ENCODE measurements at regions not wholly inside any gene's neighbourhood (a gene's known extent, or its start where the extent isn't known, plus 50 kb on each side); places are given as distances from the start of the nearest gene placed in this dataset.

- TF ChIP-seq POLR2A (IDR thresholded peaks at IDR 0.05; ENCODE audit: low read depth, low read length) (no peak), POLR2AphosphoS5 (IDR thresholded peaks at IDR 0.05; ENCODE audit: low read depth, low read length) (no peak), TAF1 (IDR thresholded peaks at IDR 0.05; ENCODE audit: borderline replicate concordance, low read depth, low read length) (no peak)
These were observed 386.3 kb downstream of the ETS1 start for GRCh38 chr11:128201009-128201408.
